GM12874 (cell line): ENCODE measurements at regions not wholly inside any gene's neighbourhood (a gene's known extent, or its start where the extent isn't known, plus 50 kb on each side); places are given as distances from the start of the nearest gene placed in this dataset.

Experiments
- CTCF ChIP-seq: IDR thresholded peaks from 2 replicates; pipeline ENCODE4 v1.5.1; 2011; ENCODE audit warnings: low read depth, mild to moderate bottlenecking, control low read depth, low read length, moderate library complexity; ENCODE audit not compliant: insufficient read depth

GRCh38 chr7:17678896-17679295, 261.4 kb downstream of the SNX13 start:
- TF ChIP-seq CTCF: no peak

DNA sequence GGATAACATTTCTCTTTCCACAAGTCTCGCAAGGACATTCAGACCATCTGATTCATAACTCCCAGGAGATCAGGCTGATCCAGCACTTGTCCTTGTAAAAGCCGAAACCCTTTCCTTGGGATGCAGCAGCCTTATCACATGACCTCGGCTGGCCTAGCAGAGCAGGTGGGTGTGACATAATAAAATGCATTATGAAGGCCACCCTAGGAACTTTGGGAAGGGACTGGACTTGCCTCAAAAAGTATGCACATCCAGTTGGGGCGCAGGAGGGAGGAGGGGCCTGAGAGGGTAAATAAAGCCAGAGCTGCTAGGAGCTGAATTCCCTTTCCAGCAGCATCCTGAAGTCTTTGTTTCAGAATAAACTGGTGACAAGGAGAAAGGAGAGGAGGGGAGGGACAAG, 260.8 kb downstream of the SNX13 start:
- no peak for TF ChIP-seq CTCF

- no peak for TF ChIP-seq CTCF
Measured at GRCh38 chr7:17680026-17680425, 260.3 kb downstream of the SNX13 start.

GRCh38 chr7:17680943-17681351, 259.3 kb downstream of the SNX13 start:
- TF ChIP-seq CTCF: no peak

- no peak for TF ChIP-seq CTCF
Measured at GRCh38 chr7:17681965-17682364, 258.3 kb downstream of the SNX13 start.

- no peak for TF ChIP-seq CTCF
Measured at GRCh38 chr7:17682586-17682985, 257.7 kb downstream of the SNX13 start.

DNA sequence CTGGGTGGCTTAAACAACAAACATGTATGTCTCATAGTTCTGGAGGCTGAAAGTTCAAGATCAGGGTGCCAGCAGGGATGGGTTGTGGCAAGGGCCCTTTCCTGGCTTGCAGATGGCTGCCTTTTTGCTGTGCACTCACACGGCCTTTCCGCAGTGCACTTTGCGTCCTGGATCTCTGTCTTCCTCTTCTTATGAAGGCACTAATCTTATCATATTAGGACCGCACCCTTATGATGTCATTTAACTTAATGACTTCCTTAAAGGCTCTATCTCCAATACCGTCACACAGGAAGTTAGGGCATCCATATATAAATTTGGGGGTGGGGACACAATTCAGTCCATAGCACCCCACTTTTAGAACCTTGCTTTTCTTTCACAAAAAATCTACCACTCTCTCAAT, 255.2 kb downstream of the SNX13 start:
- TF ChIP-seq CTCF: no peak

DNA sequence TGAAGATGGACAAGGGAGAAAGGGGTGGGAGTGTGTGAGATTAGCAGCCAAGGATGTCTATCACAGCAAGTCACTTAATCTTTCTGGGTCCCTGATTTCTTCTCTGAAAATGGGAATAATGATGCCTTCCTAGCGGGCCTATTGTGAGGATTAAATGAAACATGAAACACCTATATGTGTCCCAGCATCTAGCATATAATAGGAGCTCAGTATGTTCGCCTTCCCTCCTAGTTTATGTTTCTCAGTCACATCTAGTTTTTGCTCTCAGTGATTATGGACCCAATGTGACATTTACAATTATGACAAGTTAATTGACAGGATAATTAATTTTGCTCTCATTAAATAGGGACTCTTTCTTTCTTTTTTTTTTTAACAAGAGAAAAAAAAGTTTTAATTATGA, 252.9 kb downstream of the SNX13 start:
- no peak for TF ChIP-seq CTCF
